ENCODE measurements at regions not wholly inside any gene's neighbourhood (a gene's known extent, or its start where the extent isn't known, plus 50 kb on each side); places are given as distances from the start of the nearest gene placed in this dataset.

GRCh38 chr3:6180171-6180570 lies 680.7 kb upstream of the GRM7 start:
- TF ChIP-seq CTCF (conservative IDR thresholded peaks at IDR 0.05) (no peak), EZH2 (IDR thresholded peaks at IDR 0.05; ENCODE audit: low read depth) (no peak)
